Rectal smooth muscle tissue (tissue), 1 donor: ENCODE measurements at regions not wholly inside any gene's neighbourhood (a gene's known extent, or its start where the extent isn't known, plus 50 kb on each side); places are given as distances from the start of the nearest gene placed in this dataset.
"Not testable (repeated sequence)": the region's sequence is repeated elsewhere in the genome, so short reads cannot be mapped to it uniquely, and the experiment has no call there.

Source experiments
- H3K27ac ChIP-seq: one replicate; pipeline ENCODE4 v1.7.0; 2013; ENCODE audit warnings: low read depth, low read length, inconsistent platforms
- H3K27me3 ChIP-seq: one replicate; pipeline ENCODE4 v1.7.0; 2013; ENCODE audit warnings: low read length; ENCODE audit not compliant: control insufficient read depth, insufficient read depth
- H3K36me3 ChIP-seq: one replicate; pipeline ENCODE4 v1.7.0; 2013; ENCODE audit warnings: low read length; ENCODE audit not compliant: control insufficient read depth, insufficient read depth
- H3K4me1 ChIP-seq: one replicate; pipeline ENCODE4 v1.7.0; 2013; ENCODE audit warnings: low read length; ENCODE audit not compliant: control insufficient read depth, insufficient read depth
- H3K4me3 ChIP-seq: one replicate; pipeline ENCODE4 v1.7.0; 2013; ENCODE audit warnings: low read length
- H3K9ac ChIP-seq: one replicate; pipeline ENCODE4 v1.7.0; 2013; ENCODE audit warnings: low read length

DNA sequence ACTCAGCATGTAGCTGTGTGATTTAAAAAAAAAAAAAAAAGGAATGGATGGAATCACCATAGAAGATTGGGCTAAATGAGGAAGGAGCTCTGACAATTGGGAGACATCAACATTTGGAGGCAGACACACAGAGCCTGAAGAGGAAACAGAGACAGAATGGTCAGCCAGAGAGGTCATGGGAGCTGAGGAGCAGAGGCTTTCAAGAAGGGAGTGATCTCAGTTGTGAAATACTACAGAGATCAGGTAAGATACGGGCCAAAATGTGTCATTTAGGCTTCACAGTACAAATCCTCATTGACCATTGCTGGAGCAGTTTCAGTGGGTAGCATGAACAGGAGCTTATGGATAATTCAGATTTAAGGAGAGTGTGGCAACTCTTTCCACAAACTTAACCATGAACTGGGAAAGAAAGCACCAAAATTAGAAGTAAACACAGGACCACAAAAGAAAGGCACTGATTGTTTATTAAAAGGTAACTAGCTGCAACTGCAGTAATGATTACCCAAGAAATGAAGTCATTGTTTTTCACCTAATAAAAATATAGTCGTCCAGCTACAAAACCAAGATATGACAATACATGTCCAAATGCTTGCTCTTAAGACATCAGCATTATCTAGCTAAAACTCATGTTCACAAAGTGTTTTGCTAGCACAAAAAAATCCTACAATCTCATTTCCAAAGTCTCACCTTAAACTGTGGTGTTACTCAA lies 203.2 kb downstream of the DHX15 start:
- H3K9ac ChIP-seq: no peak overlapping the region
- H3K36me3 ChIP-seq: no peaks in the 10 kb centered on the region
- no peak overlapping the region for H3K4me3 ChIP-seq
- H3K27me3 ChIP-seq: no peaks in the 10 kb centered on the region
- H3K4me1 ChIP-seq: no peaks in the 10 kb centered on the region
- H3K27ac ChIP-seq: no peak overlapping the region

DNA sequence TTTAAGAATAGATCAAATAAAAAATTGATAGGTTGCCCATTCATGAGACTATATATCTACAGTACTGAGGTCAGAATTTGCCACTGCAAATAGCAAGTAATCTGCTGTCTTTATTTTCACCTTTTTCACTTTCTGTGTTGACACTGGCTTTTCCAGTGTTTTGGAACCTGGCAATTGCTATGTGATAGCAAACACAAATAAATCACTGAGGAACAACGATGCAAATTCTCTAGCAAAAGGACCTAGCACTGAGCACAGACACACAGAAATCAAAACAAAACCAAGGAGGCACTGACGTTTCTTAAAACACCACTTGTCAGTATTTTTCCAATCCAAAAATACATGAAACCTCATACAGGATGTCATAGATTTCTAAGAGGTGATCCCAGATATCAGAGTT lies 210.7 kb downstream of the DHX15 start:
- H3K4me1 ChIP-seq: no peaks in the 10 kb centered on the region
- H3K36me3 ChIP-seq: no peaks in the 10 kb centered on the region
- H3K27me3 ChIP-seq: no peaks in the 10 kb centered on the region
- H3K27ac ChIP-seq: no peak overlapping the region
- no peak overlapping the region for H3K4me3 ChIP-seq
- no peak overlapping the region for H3K9ac ChIP-seq

DNA sequence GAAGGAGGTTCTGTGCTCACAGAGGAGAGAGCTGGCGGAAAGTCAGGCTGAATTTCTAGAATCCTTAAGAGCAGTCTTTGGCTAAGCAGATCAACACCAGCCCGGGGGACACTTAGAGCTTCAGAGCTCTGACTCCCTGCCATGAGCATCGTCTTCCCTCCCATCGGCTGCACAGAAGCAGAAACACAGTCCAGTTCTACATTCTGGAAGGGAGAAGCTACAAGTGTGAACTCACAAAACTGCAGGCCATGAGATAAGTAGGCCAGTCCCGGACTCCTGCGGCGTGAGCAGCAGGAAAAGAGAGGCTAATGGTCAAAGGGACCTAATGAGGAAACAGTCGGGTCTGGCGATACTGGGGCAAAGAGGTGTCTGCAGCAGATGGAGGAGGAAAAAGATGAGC lies 211.5 kb downstream of the DHX15 start:
- H3K4me3 ChIP-seq: no peak overlapping the region
- H3K4me1 ChIP-seq: no peaks in the 10 kb centered on the region
- H3K27me3 ChIP-seq: no peaks in the 10 kb centered on the region
- H3K36me3 ChIP-seq: no peaks in the 10 kb centered on the region
- H3K27ac ChIP-seq: no peak overlapping the region
- H3K9ac ChIP-seq: no peak overlapping the region

DNA sequence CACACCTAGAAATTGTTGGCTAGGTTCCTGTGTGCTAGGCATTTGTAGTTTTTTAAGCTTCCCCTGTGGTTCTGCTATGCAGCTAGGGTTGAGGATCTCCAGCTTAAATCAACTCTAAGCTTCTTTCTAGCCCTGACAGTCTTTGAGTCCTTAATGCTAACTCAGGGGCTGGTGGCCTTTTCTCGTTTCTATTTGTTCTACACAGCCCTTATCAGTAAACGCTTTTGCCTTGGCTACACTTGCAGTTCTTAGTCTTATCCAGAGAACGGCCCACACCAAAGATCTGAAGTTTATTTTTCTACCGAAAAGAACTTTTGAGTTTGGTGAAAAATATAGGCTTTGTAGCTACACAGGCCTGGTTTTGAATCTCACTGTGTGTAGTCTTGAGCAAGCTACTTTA lies 212.0 kb downstream of the DHX15 start:
- Histone ChIP-seq H3K27ac (no peak overlapping the region), H3K4me1 (no peaks in the 10 kb centered on the region), H3K27me3 (no peaks in the 10 kb centered on the region), H3K9ac (no peak overlapping the region), H3K4me3 (no peak overlapping the region), H3K36me3 (no peaks in the 10 kb centered on the region)

DNA sequence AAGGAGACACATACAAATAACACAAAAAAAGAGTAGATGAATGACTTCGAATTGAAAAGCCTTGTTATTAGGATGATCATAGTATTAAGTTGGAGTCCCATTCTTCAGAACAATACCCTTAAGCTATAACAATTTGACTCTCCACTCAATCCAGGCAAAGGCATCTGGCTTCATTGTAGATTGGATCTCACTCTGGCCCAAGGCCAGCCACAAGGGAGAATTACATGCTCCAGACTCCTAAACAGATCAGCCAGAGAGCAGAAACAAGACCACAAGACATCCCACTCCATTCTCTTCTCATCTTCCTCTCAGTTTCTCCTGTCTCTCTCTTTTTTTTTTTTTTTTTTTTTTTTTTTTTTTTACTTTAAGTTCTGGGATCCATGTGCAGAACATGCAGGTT lies 213.9 kb downstream of the DHX15 start:
- Histone ChIP-seq H3K27me3 (no peaks in the 10 kb centered on the region), H3K9ac (no peak overlapping the region), H3K27ac (no peak overlapping the region), H3K36me3 (no peaks in the 10 kb centered on the region), H3K4me1 (no peaks in the 10 kb centered on the region), H3K4me3 (no peak overlapping the region)

DNA sequence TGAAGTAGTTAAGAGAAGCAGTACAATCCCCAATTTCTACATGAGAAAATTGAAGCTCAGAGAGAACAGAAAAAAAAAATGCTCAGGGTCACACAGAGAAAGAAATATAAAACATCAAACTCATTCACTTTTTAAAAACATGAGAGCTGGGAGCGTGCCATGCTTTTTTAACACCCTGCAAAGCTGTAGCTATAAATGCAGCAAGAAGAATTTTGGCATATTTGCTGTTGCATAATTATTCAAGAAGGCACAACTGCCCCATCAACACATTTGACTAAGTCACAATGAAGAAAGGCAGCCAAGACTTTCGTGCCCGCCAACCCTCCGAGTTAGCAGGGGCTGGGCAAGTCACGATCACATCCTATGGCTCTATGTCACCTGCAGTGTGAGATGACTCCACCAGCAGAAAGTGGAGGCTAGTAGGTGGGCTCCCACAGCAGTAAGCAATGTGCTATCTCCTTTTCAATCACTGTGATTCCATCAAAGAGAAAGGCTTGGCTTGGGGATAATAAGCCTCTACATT lies 214.8 kb downstream of the DHX15 start:
- no peaks in the 10 kb centered on the region for H3K36me3 ChIP-seq
- no peak overlapping the region for H3K27ac ChIP-seq

DNA sequence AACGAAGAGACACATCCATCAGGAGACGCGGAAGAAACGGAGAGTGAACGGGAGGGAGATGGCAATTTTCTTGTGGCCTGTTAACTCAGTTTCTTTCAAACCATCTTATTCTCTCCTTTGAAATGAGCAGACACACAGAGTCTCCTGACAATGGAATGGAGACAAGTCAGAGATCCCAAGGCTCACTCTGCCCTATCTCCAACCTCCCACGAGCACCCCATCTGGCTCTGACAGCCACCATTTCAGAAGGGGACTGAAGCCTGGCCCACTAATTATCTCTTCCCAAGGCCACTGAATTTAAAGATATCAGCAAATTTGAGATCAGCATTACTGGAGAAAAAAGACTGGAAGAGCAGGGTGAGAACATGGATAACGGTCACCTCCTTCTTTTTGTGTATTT lies 215.6 kb downstream of the DHX15 start:
- no peak overlapping the region for H3K9ac ChIP-seq
- H3K36me3 ChIP-seq: no peaks in the 10 kb centered on the region
- no peaks in the 10 kb centered on the region for H3K27me3 ChIP-seq
- no peak overlapping the region for H3K27ac ChIP-seq
- H3K4me1 ChIP-seq: no peaks in the 10 kb centered on the region
- H3K4me3 ChIP-seq: no peak overlapping the region

More for the DNA sequence above, 214.8 kb downstream of the DHX15 start:
- no peaks in the 10 kb centered on the region for H3K27me3 ChIP-seq
- no peaks in the 10 kb centered on the region for H3K4me1 ChIP-seq
- no peak overlapping the region for H3K9ac ChIP-seq
- H3K4me3 ChIP-seq: no peak overlapping the region

DNA sequence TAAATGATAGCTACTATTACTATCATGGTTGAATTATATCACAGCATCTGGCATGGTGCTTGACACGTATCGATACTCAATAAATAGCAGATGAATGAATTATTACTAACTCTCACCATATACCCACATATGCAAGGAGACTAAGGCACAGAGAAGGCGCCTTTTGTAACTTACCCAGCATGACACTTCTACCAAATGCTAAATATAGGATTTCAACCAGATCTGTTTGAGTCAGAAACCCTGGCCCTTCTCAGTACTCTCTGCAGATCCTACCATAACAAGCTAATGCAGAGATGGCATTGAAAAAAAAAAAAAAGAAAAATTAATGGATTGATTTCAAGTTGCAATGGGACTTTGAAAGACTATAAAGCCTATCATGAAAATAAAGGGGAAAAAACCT lies 219.5 kb downstream of the DHX15 start:
- Histone ChIP-seq H3K4me3 (no peak overlapping the region), H3K9ac (no peak overlapping the region), H3K36me3 (no peaks in the 10 kb centered on the region), H3K27ac (no peak overlapping the region), H3K27me3 (no peaks in the 10 kb centered on the region), H3K4me1 (no peaks in the 10 kb centered on the region)

DNA sequence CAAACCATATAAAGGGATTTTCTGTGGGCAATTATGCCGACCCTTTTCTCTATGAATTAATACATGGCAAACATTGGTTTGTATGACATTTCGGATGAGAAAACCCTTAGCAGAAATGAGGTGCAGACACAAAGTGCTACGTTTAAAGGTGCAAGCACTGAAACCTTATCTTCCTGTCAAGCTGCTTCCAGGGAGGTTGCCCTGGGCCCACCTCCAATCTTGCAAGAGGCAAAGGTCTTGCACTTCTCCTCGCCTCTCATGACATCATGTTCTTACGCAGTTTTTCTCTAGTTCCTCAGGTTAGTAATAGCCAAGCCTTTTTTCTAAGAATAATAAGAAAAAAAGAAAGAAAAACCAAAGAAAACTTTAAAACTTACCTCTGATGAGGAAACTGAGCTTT lies 220.1 kb downstream of the DHX15 start:
- H3K27me3 ChIP-seq: no peaks in the 10 kb centered on the region
- H3K36me3 ChIP-seq: no peaks in the 10 kb centered on the region
- H3K4me3 ChIP-seq: no peak overlapping the region
- H3K27ac ChIP-seq: no peak overlapping the region
- H3K4me1 ChIP-seq: no peaks in the 10 kb centered on the region
- H3K9ac ChIP-seq: no peak overlapping the region

DNA sequence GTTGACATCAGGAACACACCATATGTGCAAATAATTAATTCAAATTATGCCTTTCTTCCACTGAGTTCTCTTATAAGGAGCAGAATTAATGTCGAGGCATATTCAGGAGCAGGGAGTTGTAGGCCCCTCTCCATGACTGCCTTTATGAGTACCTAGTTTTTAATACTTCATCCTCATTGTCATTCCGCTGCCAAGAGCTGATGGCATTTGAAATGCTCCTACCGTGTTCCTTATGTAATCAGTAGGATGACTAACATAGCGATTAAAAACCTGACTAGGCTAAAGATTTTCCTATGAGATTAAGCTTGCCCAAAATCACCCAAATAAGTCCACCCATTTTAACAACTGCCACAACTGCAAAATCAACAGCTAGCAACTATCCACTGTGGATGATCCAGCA lies 220.6 kb downstream of the DHX15 start:
- H3K4me1 ChIP-seq: no peaks in the 10 kb centered on the region
- H3K9ac ChIP-seq: no peak overlapping the region
- H3K4me3 ChIP-seq: no peak overlapping the region
- no peak overlapping the region for H3K27ac ChIP-seq
- H3K27me3 ChIP-seq: no peaks in the 10 kb centered on the region
- H3K36me3 ChIP-seq: no peaks in the 10 kb centered on the region

DNA sequence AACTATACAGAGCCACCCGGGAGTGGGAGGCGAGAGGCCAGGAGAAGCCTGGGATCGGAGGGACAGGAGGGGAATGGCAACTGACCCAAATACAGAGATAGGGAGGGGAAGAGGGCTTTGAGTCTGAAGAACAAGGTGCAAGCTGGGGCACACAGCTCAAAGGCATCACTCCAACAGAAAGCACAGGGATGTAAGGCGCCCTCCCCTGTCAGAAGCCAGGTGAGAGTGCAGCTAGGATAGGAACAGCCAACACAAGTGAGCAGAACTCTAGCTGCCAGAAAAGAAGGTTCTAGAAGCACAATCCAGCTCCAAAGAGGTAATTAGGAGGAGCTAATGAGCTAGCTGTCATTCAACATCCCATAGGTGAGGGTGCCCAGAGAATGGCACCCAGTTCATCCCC lies 232.2 kb downstream of the DHX15 start:
- Histone ChIP-seq H3K27ac (no peak overlapping the region), H3K4me3 (no peak overlapping the region), H3K9ac (no peak overlapping the region), H3K4me1 (no peaks in the 10 kb centered on the region), H3K27me3 (no peaks in the 10 kb centered on the region), H3K36me3 (no peaks in the 10 kb centered on the region)

DNA sequence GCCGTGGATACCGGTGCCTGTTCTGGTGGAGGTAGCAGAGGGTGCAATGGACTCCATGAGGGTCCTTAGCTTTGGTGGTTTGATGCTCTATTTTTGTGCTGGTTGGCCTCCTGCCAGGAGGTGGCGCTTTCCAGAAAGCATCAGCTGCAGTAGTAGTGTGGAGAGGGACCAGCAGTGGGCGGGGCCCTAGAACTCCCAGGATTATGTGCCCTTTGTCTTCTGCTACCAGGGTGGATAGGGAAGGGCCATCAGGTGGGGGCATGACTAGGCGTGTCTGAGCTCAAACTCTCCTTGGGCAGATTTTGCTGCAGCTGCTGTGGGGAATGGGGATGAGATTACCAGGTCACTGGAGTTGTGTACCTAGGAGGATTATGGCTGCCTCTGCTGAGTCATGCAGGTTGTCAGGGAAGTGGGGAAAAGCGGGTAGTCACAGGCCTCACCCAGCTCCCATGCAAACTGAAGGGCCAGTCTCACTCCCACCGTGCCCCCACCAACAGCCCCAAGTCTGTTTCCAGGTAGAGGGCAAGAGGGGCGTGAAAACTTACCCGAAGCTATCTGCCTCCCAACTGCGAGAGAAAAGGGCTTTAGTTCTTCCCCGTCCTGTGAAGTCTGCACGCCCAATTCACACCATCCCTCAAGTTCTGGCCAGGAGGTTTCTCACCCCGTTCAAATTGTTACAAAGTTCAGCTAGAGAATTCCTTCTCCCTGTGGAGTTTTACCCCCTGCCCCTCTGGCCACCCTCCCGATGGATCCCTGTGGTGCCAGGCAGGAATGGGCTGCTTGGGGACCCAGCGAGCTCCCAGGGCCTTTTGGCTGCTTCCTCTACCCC lies 235.0 kb downstream of the DHX15 start:
- H3K4me3 ChIP-seq, H3K36me3 ChIP-seq, H3K9ac ChIP-seq: not testable (repeated sequence)

DNA sequence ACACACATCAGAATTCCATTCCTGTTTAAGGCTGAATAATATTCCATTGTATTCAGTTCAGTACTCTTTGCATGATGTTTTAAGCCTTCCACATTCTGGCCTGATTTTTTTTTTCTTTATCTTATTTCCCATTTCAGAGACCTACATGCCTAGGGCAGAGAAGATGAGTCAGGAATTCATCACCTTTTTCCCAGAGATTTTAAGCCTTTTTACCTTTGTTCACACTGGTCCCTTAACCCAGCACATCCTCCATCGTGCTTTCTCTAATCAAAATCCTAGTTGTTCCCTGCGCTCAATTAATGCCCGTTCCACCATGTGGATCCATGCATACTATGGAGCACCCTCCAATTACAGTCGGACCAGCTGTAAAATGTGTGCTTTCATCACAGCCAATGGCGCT lies 245.1 kb downstream of the DHX15 start:
- Histone ChIP-seq H3K9ac (no peak overlapping the region), H3K4me3 (no peak overlapping the region), H3K27me3 (no peaks in the 10 kb centered on the region), H3K27ac (no peak overlapping the region), H3K4me1 (no peaks in the 10 kb centered on the region), H3K36me3 (no peaks in the 10 kb centered on the region)

More for the DNA sequence above, 235.0 kb downstream of the DHX15 start:
- H3K27ac ChIP-seq, H3K4me1 ChIP-seq, H3K27me3 ChIP-seq: not testable (repeated sequence)
